Karpas-422 (cell line): ENCODE measurements at regions not wholly inside any gene's neighbourhood (a gene's known extent, or its start where the extent isn't known, plus 50 kb on each side); places are given as distances from the start of the nearest gene placed in this dataset.
A peak's percentile ranks its signal among the peaks of the same experiment; 100 is the strongest.

ENCODE experiments used
- DNase-seq: peaks from one replicate; pipeline ENCODE4 v3.0.0-alpha.2; 2015
- H2AFZ ChIP-seq: fragments of 200-600 bp; sonication (generic); 2 replicates; pipeline ENCODE4 v1.6.1; 2014; ENCODE audit warnings: antibody characterized with exemption, low read length, mixed read lengths
- H3K27ac ChIP-seq: fragments of 200-600 bp; sonication (generic); 2 replicates; pipeline ENCODE4 v1.5.1; 2014; ENCODE audit warnings: mild to moderate bottlenecking, low read length, moderate library complexity
- H3K27me3 ChIP-seq: fragments of 200-600 bp; sonication (generic); 2 replicates; pipeline ENCODE4 v1.6.1; 2014; ENCODE audit warnings: low read length, mixed read lengths
- H3K36me3 ChIP-seq: fragments of 200-600 bp; sonication (generic); 2 replicates; pipeline ENCODE4 v1.6.1; 2014; ENCODE audit warnings: low read length, mixed read lengths; ENCODE audit not compliant: insufficient read depth
- H3K4me1 ChIP-seq: fragments of 200-600 bp; sonication (generic); 2 replicates; pipeline ENCODE4 v1.6.1; 2014; ENCODE audit warnings: mild to moderate bottlenecking, low read length, mixed read lengths
- H3K4me2 ChIP-seq: fragments of 200-600 bp; sonication (generic); 2 replicates; pipeline ENCODE4 v1.6.1; 2014; ENCODE audit warnings: low read length, low read depth, mild to moderate bottlenecking; ENCODE audit not compliant: poor library complexity, severe bottlenecking
- H3K4me3 ChIP-seq: fragments of 200-600 bp; sonication (generic); 2 replicates; pipeline ENCODE4 v1.5.1; 2014; ENCODE audit warnings: mild to moderate bottlenecking, antibody characterized with exemption, low read length, mixed read lengths
- H3K79me2 ChIP-seq: fragments of 200-600 bp; sonication (generic); 2 replicates; pipeline ENCODE4 v1.6.1; 2014; ENCODE audit warnings: mild to moderate bottlenecking, low read length, mixed read lengths
- H3K9ac ChIP-seq: fragments of 200-600 bp; sonication (generic); 2 replicates; pipeline ENCODE4 v1.6.0; 2014; ENCODE audit warnings: low read length
- H3K9me2 ChIP-seq: fragments of 200-600 bp; sonication (generic), shearing (Covaris generic); replicated peaks from 2 replicates; pipeline ENCODE4 v1.6.0; 2014; ENCODE audit warnings: mild to moderate bottlenecking, low read length, moderate library complexity; ENCODE audit not compliant: insufficient read depth
- H3K9me3 ChIP-seq: fragments of 300-700, 200-600 bp; sonication (generic); 2 replicates; pipeline ENCODE4 v1.6.1; 2014; ENCODE audit warnings: low read length, mixed read lengths
- H4K20me1 ChIP-seq: fragments of 200-600 bp; sonication (generic); 2 replicates; pipeline ENCODE4 v1.6.1; 2014; ENCODE audit warnings: mild to moderate bottlenecking, antibody characterized with exemption, low read length, low read depth; ENCODE audit not compliant: insufficient read depth

GRCh38 chr3:4223777-4224176, 79.4 kb upstream of the SETMAR start:
- no peak overlapping the region for H2AFZ ChIP-seq
- peaks cover 5% of the 10 kb centered on the region; the same call in 1 of the 2 replicates for H4K20me1 ChIP-seq
- no peak overlapping the region for H3K4me2 ChIP-seq
- no peak for DNase-seq
- no peaks in the 10 kb centered on the region for H3K79me2 ChIP-seq
- H3K36me3 ChIP-seq: no peaks in the 10 kb centered on the region
- no peaks in the 10 kb centered on the region for H3K9me3 ChIP-seq
- no peaks in the 10 kb centered on the region for H3K9me2 ChIP-seq
- H3K27ac ChIP-seq: no peak overlapping the region
- no peak overlapping the region for H3K9ac ChIP-seq
- H3K4me3 ChIP-seq: no peak overlapping the region
- H3K4me1 ChIP-seq: peaks cover 20% of the 10 kb centered on the region
- no peaks in the 10 kb centered on the region for H3K27me3 ChIP-seq

GRCh38 chr3:4224331-4224730, 78.8 kb upstream of the SETMAR start:
- Histone ChIP-seq H3K4me3 (no peak overlapping the region), H3K9ac (no peak overlapping the region), H2AFZ (no peak overlapping the region), H3K9me3 (no peaks in the 10 kb centered on the region), H3K36me3 (no peaks in the 10 kb centered on the region), H3K9me2 (no peaks in the 10 kb centered on the region), H4K20me1 (peaks cover 5% of the 10 kb centered on the region; the same call in 1 of the 2 replicates), H3K4me2 (no peak overlapping the region), H3K4me1 (peaks cover 20% of the 10 kb centered on the region), H3K79me2 (no peaks in the 10 kb centered on the region), H3K27ac (no peak overlapping the region), H3K27me3 (no peaks in the 10 kb centered on the region)
- DNase-seq: no peak

GRCh38 chr3:4225005-4225471, 78.1 kb upstream of the SETMAR start:
- no peak overlapping the region for H3K4me2 ChIP-seq
- no peaks in the 10 kb centered on the region for H3K27me3 ChIP-seq
- no peaks in the 10 kb centered on the region for H3K36me3 ChIP-seq
- peaks cover 13% of the 10 kb centered on the region for H3K4me1 ChIP-seq
- H3K27ac ChIP-seq: no peak overlapping the region
- H4K20me1 ChIP-seq: peaks cover 5% of the 10 kb centered on the region; the same call in 1 of the 2 replicates
- H3K79me2 ChIP-seq: no peaks in the 10 kb centered on the region
- no peaks in the 10 kb centered on the region for H3K9me3 ChIP-seq
- no peaks in the 10 kb centered on the region for H3K9me2 ChIP-seq
- no peak overlapping the region for H3K4me3 ChIP-seq
- no peak overlapping the region for H3K9ac ChIP-seq
- no peak overlapping the region for H2AFZ ChIP-seq
- DNase-seq: no peak

- H4K20me1 ChIP-seq: peaks cover 5% of the 10 kb centered on the region; the same call in 1 of the 2 replicates
- no peaks in the 10 kb centered on the region for H3K9me2 ChIP-seq
- no peak overlapping the region for H3K4me3 ChIP-seq
- no peak overlapping the region for H3K9ac ChIP-seq
- H3K36me3 ChIP-seq: no peaks in the 10 kb centered on the region
- no peak overlapping the region for H3K27ac ChIP-seq
- H3K79me2 ChIP-seq: no peaks in the 10 kb centered on the region
- no peak overlapping the region for H2AFZ ChIP-seq
- DNase-seq: peak; percentile 46
- H3K27me3 ChIP-seq: no peaks in the 10 kb centered on the region
- H3K4me1 ChIP-seq: peaks cover 5% of the 10 kb centered on the region
- no peak overlapping the region for H3K4me2 ChIP-seq
- no peaks in the 10 kb centered on the region for H3K9me3 ChIP-seq
Observed at GRCh38 chr3:4228295-4228694, 74.9 kb upstream of the SETMAR start.

- no peaks in the 10 kb centered on the region for H3K36me3 ChIP-seq
- H2AFZ ChIP-seq: no peak overlapping the region
- no peak overlapping the region for H3K4me2 ChIP-seq
- no peak overlapping the region for H3K4me3 ChIP-seq
- H3K79me2 ChIP-seq: no peaks in the 10 kb centered on the region
- H3K9me2 ChIP-seq: no peaks in the 10 kb centered on the region
- H3K9ac ChIP-seq: no peak overlapping the region
- DNase-seq: no peak
- H3K27ac ChIP-seq: no peak overlapping the region
- no peaks in the 10 kb centered on the region for H3K27me3 ChIP-seq
- no peaks in the 10 kb centered on the region for H4K20me1 ChIP-seq
- H3K4me1 ChIP-seq: peaks cover 5% of the 10 kb centered on the region
- no peaks in the 10 kb centered on the region for H3K9me3 ChIP-seq
Observed at GRCh38 chr3:4231041-4231440, 72.1 kb upstream of the SETMAR start.

- no peaks in the 10 kb centered on the region for H3K27me3 ChIP-seq
- H3K36me3 ChIP-seq: no peaks in the 10 kb centered on the region
- peaks cover 5% of the 10 kb centered on the region for H3K4me1 ChIP-seq
- no peak for DNase-seq
- no peak overlapping the region for H3K4me2 ChIP-seq
- no peak overlapping the region for H3K4me3 ChIP-seq
- H3K9me2 ChIP-seq: no peaks in the 10 kb centered on the region
- H4K20me1 ChIP-seq: no peaks in the 10 kb centered on the region
- no peak overlapping the region for H3K27ac ChIP-seq
- no peak overlapping the region for H3K9ac ChIP-seq
- H2AFZ ChIP-seq: no peak overlapping the region
- no peaks in the 10 kb centered on the region for H3K79me2 ChIP-seq
- H3K9me3 ChIP-seq: no peaks in the 10 kb centered on the region
Observed at GRCh38 chr3:4232798-4233197, 70.4 kb upstream of the SETMAR start.

GRCh38 chr3:4233488-4233887, 69.7 kb upstream of the SETMAR start:
- Histone ChIP-seq H3K9ac (no peak overlapping the region), H3K27me3 (no peaks in the 10 kb centered on the region), H3K9me2 (no peaks in the 10 kb centered on the region), H3K4me1 (peaks cover 1% of the 10 kb centered on the region), H3K4me3 (no peak overlapping the region), H3K9me3 (no peaks in the 10 kb centered on the region), H3K27ac (no peak overlapping the region), H3K36me3 (no peaks in the 10 kb centered on the region), H2AFZ (no peak overlapping the region), H4K20me1 (no peaks in the 10 kb centered on the region), H3K4me2 (no peak overlapping the region), H3K79me2 (no peaks in the 10 kb centered on the region)
- no peak for DNase-seq

- no peaks in the 10 kb centered on the region for H3K27me3 ChIP-seq
- no peaks in the 10 kb centered on the region for H4K20me1 ChIP-seq
- H3K9me3 ChIP-seq: no peaks in the 10 kb centered on the region
- no peak for DNase-seq
- H3K9me2 ChIP-seq: no peaks in the 10 kb centered on the region
- no peaks in the 10 kb centered on the region for H3K79me2 ChIP-seq
- H3K4me3 ChIP-seq: no peak overlapping the region
- H3K27ac ChIP-seq: no peak overlapping the region
- no peak overlapping the region for H2AFZ ChIP-seq
- H3K4me1 ChIP-seq: no peaks in the 10 kb centered on the region
- no peak overlapping the region for H3K4me2 ChIP-seq
- H3K9ac ChIP-seq: no peak overlapping the region
- H3K36me3 ChIP-seq: no peaks in the 10 kb centered on the region
Observed at GRCh38 chr3:4234889-4235288, 68.3 kb upstream of the SETMAR start.

- H3K4me1 ChIP-seq: no peaks in the 10 kb centered on the region
- H3K4me2 ChIP-seq: no peak overlapping the region
- H3K79me2 ChIP-seq: no peaks in the 10 kb centered on the region
- no peak overlapping the region for H2AFZ ChIP-seq
- H4K20me1 ChIP-seq: no peaks in the 10 kb centered on the region
- no peak overlapping the region for H3K27ac ChIP-seq
- H3K9me3 ChIP-seq: no peaks in the 10 kb centered on the region
- no peaks in the 10 kb centered on the region for H3K36me3 ChIP-seq
- H3K9ac ChIP-seq: no peak overlapping the region
- no peak for DNase-seq
- no peak overlapping the region for H3K4me3 ChIP-seq
- H3K27me3 ChIP-seq: no peaks in the 10 kb centered on the region
- H3K9me2 ChIP-seq: no peaks in the 10 kb centered on the region
Observed at GRCh38 chr3:4235690-4236089, 67.5 kb upstream of the SETMAR start.
